ENCODE measurements at regions not wholly inside any gene's neighbourhood (a gene's known extent, or its start where the extent isn't known, plus 50 kb on each side); places are given as distances from the start of the nearest gene placed in this dataset.
"Not testable (repeated sequence)": the region's sequence is repeated elsewhere in the genome, so short reads cannot be mapped to it uniquely, and the experiment has no call there.

GRCh38 chr14:48243900-48244299 lies 568.5 kb upstream of the MDGA2 start:
- Histone ChIP-seq H3K9me3 (no peaks in the 10 kb centered on the region), H3K4me1 (ENCODE audit: control insufficient read depth in 1 of 2, low read depth in 2 of 2) (no peaks in the 10 kb centered on the region), H3K4me3 (no peak overlapping the region), H3K27ac (no peak overlapping the region), H3K36me3 (no peaks in the 10 kb centered on the region), H3K27me3 (replicated peaks; ENCODE audit: insufficient read depth) (no peaks in the 10 kb centered on the region)
- no peak for DNase-seq (ENCODE audit: low spot score)
- TF ChIP-seq, protein P1, sequence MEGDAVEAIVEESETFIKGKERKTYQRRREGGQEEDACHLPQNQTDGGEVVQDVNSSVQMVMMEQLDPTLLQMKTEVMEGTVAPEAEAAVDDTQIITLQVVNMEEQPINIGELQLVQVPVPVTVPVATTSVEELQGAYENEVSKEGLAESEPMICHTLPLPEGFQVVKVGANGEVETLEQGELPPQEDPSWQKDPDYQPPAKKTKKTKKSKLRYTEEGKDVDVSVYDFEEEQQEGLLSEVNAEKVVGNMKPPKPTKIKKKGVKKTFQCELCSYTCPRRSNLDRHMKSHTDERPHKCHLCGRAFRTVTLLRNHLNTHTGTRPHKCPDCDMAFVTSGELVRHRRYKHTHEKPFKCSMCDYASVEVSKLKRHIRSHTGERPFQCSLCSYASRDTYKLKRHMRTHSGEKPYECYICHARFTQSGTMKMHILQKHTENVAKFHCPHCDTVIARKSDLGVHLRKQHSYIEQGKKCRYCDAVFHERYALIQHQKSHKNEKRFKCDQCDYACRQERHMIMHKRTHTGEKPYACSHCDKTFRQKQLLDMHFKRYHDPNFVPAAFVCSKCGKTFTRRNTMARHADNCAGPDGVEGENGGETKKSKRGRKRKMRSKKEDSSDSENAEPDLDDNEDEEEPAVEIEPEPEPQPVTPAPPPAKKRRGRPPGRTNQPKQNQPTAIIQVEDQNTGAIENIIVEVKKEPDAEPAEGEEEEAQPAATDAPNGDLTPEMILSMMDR (IDR thresholded peaks at IDR 0.05): no peak
- ATAC-seq (ENCODE audit: insufficient number of reproducible peaks, low FRiP score, low read depth): no peak

DNA sequence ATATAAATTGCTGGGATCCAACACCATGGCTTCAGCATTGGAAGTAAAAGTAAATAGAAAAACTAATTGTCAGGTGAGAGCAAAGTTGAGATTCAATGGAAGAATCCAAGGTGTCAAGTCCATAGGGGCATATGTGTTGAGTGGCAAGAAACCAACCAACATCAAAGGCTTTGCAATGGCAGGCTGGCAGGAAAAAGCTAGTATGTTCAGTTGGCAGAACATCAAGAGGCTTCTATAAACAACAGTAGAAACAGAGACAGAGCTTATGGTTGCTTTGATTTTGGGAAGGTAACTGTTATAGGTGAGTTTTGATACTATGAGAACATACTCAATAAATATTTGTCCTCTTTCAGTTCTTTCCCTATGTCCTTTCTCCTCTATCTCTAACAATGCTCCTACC lies 553.7 kb upstream of the MDGA2 start:
- H3K4me3 ChIP-seq: no peak overlapping the region
- no peak for ATAC-seq (ENCODE audit: insufficient number of reproducible peaks, low FRiP score, low read depth)
- H3K27ac ChIP-seq: no peak overlapping the region

GRCh38 chr14:48193893-48194292 lies 518.5 kb upstream of the MDGA2 start:
- no peaks in the 10 kb centered on the region for H3K4me1 ChIP-seq (ENCODE audit: control insufficient read depth in 1 of 2, low read depth in 2 of 2)
- no peak for DNase-seq (ENCODE audit: low spot score)
- H3K9me3 ChIP-seq: no peaks in the 10 kb centered on the region
- H3K27ac ChIP-seq: no peak overlapping the region
- H3K36me3 ChIP-seq: no peaks in the 10 kb centered on the region
- no peak for ATAC-seq (ENCODE audit: insufficient number of reproducible peaks, low FRiP score, low read depth)
- no peak overlapping the region for H3K4me3 ChIP-seq
- TF ChIP-seq, protein P1 (IDR thresholded peaks at IDR 0.05): no peak
- H3K27me3 ChIP-seq (replicated peaks; ENCODE audit: insufficient read depth): no peaks in the 10 kb centered on the region

More for the DNA sequence above, 553.7 kb upstream of the MDGA2 start:
- DNase-seq (ENCODE audit: low spot score): no peak
- Histone ChIP-seq H3K36me3 (no peaks in the 10 kb centered on the region), H3K27me3 (replicated peaks; ENCODE audit: insufficient read depth) (no peaks in the 10 kb centered on the region), H3K4me1 (ENCODE audit: control insufficient read depth in 1 of 2, low read depth in 2 of 2) (no peaks in the 10 kb centered on the region), H3K9me3 (no peaks in the 10 kb centered on the region)
- TF ChIP-seq, protein P1 (IDR thresholded peaks at IDR 0.05): no peak

GRCh38 chr14:48149624-48150023 lies 474.2 kb upstream of the MDGA2 start:
- H3K9me3 ChIP-seq; H3K4me1 ChIP-seq (ENCODE audit: control insufficient read depth in 1 of 2, low read depth in 2 of 2); H3K27me3 ChIP-seq (replicated peaks; ENCODE audit: insufficient read depth); DNase-seq (ENCODE audit: low spot score); H3K27ac ChIP-seq; H3K4me3 ChIP-seq; ATAC-seq (ENCODE audit: insufficient number of reproducible peaks, low FRiP score, low read depth); H3K36me3 ChIP-seq: not testable (repeated sequence)

- TF ChIP-seq, protein P1 (IDR thresholded peaks at IDR 0.05): no peak
- Histone ChIP-seq H3K27me3 (replicated peaks; ENCODE audit: insufficient read depth) (no peaks in the 10 kb centered on the region), H3K4me3 (no peak overlapping the region), H3K36me3 (no peaks in the 10 kb centered on the region), H3K4me1 (ENCODE audit: control insufficient read depth in 1 of 2, low read depth in 2 of 2) (no peaks in the 10 kb centered on the region), H3K27ac (no peak overlapping the region), H3K9me3 (no peaks in the 10 kb centered on the region)
- ATAC-seq (ENCODE audit: insufficient number of reproducible peaks, low FRiP score, low read depth) (no peak), DNase-seq (ENCODE audit: low spot score) (no peak)
These were observed 465.4 kb upstream of the MDGA2 start for GRCh38 chr14:48140804-48141203.

DNA sequence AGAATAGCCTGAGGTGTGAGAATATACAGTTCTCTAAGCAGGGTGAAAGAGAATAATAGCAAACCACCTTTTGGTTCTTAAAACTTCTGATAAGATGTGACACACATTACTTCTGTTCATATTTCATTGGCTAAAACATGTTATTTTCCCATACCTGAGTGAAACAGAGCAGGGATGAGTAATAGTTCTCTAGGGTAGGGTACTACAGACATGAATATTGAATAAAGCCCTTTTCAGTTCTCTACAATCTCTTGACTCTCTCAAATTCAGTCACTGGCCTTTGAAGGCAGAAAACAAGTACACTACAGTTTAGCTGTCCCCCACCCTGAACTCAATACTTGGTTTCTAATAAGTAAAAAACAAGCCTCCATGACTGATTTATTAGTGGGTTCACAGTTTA lies 454.1 kb upstream of the MDGA2 start:
- Histone ChIP-seq H3K36me3 (no peaks in the 10 kb centered on the region), H3K4me3 (no peak overlapping the region), H3K9me3 (no peaks in the 10 kb centered on the region), H3K27ac (no peak overlapping the region), H3K4me1 (ENCODE audit: control insufficient read depth in 1 of 2, low read depth in 2 of 2) (no peaks in the 10 kb centered on the region), H3K27me3 (replicated peaks; ENCODE audit: insufficient read depth) (no peaks in the 10 kb centered on the region)
- no peak for DNase-seq (ENCODE audit: low spot score)
- TF ChIP-seq, protein P1 (IDR thresholded peaks at IDR 0.05): no peak
- ATAC-seq (ENCODE audit: insufficient number of reproducible peaks, low FRiP score, low read depth): no peak
